HCT116 (cell line): ENCODE measurements at regions not wholly inside any gene's neighbourhood (a gene's known extent, or its start where the extent isn't known, plus 50 kb on each side); places are given as distances from the start of the nearest gene placed in this dataset.

Source experiments
- ATAC-seq: fragments of 200-7000 bp; cut with Tn5 transposase; 2 replicates; pipeline ENCODE4 v1.9.1; 2020; ENCODE audit warnings: mild to moderate bottlenecking, moderate library complexity
- BruUV-seq: library from RNA; stranded (reverse); fragments of 400-500 nt; replicated peaks from 2 replicates; lab custom pipeline; 2021; lab: Mats Ljungman, UMichigan
- CTCF ChIA-PET: fragments of 300-600 bp; sonication (Branson Sonifier 250); formaldehyde crosslinking; loops from one replicate; lab custom pipeline; 2021; ENCODE audit warnings: antibody characterized with exemption; lab: Charles Lee
- POLR2A ChIA-PET: fragments of 300-600, 350-600 bp; sonication (Branson Sonifier 250); formaldehyde crosslinking; loops from one replicate; lab custom pipeline; 2021; ENCODE audit warnings: antibody characterized with exemption; lab: Charles Lee
- RAD21 ChIA-PET, 2 experiments: fragments of 300-600 bp; sonication (Branson Sonifier 250); formaldehyde crosslinking; loops; one replicate each; lab custom pipeline; 2023; ENCODE audit warnings: low total read pairs in 2 of 2; ENCODE audit not compliant: uncharacterized antibody in 2 of 2, unreplicated experiment in 2 of 2, low non-redundant PET in 1 of 2; lab: Charles Lee
- DNase-seq: peaks from one replicate; pipeline ENCODE4 v3.0.0-alpha.2; 2010; ENCODE audit warnings: low read depth, low spot score
- H2AFZ ChIP-seq: fragments of 200-600 bp; shearing (Covaris generic), sonication (generic); 2 replicates; pipeline ENCODE4 v1.6.1; 2017; ENCODE audit warnings: low read depth, mixed run types, mixed read lengths, antibody characterized with exemption, low read length; ENCODE audit not compliant: poor library complexity, severe bottlenecking
- H3K27ac ChIP-seq: 2 replicates; pipeline ENCODE4 v1.5.1; 2012; ENCODE audit warnings: low read depth, low read length
- H3K27me3 ChIP-seq: fragments of 200-600 bp; sonication (generic); 2 replicates; pipeline ENCODE4 v1.6.1; 2016; ENCODE audit warnings: mixed run types, low read length, mixed read lengths; ENCODE audit not compliant: insufficient read depth
- H3K36me3 ChIP-seq, 2 experiments: fragments of 200-500 bp in 1 of 2; fragments of 200-600 bp in 1 of 2; sonication (Bioruptor generic) in 1 of 2; sonication (generic) in 1 of 2; 2 replicates each; pipeline versions ENCODE4 v1.5.1 to v1.6.1; 2014 to 2016; ENCODE audit warnings: low read length in 2 of 2, inconsistent platforms in 1 of 2, mixed read lengths in 1 of 2, mixed run types in 1 of 2; ENCODE audit not compliant: insufficient read depth in 2 of 2, control insufficient read depth in 1 of 2
- H3K4me1 ChIP-seq, 2 experiments: fragments of 200-600 bp in 1 of 2; sonication (generic) in 1 of 2; 2 replicates each; pipeline versions ENCODE4 v1.5.1 to v1.6.1; 2012 to 2017; ENCODE audit warnings: low read length in 2 of 2, inconsistent platforms in 1 of 2, mild to moderate bottlenecking in 1 of 2, mixed read lengths in 1 of 2, mixed run types in 1 of 2, moderate library complexity in 1 of 2; ENCODE audit not compliant: insufficient read depth in 2 of 2, control insufficient read depth in 1 of 2
- H3K4me2 ChIP-seq: fragments of 200-600 bp; sonication (generic); 2 replicates; pipeline ENCODE4 v1.6.1; 2017; ENCODE audit warnings: mixed run types, low read length, mixed read lengths
- H3K4me3 ChIP-seq, 2 experiments: fragments of 200-600 bp in 1 of 2; sonication (generic) in 1 of 2; replicated peaks in 1 of 2; 2 replicates each; pipeline ENCODE4 v1.5.1; 2011 to 2016; ENCODE audit warnings: low read length in 2 of 2, control low read depth in 1 of 2, low read depth in 1 of 2, mild to moderate bottlenecking in 1 of 2, mixed read lengths in 1 of 2, mixed run types in 1 of 2
- H3K79me2 ChIP-seq: fragments of 200-600 bp; sonication (generic); 2 replicates; pipeline ENCODE4 v1.6.1; 2017; ENCODE audit warnings: mild to moderate bottlenecking, mixed run types, low read length, moderate library complexity, mixed read lengths; ENCODE audit not compliant: insufficient read depth
- H3K9ac ChIP-seq: fragments of 200-600 bp; sonication (generic); 2 replicates; pipeline ENCODE4 v1.6.1; 2016; ENCODE audit warnings: low read length, mixed read lengths
- H3K9me2 ChIP-seq: fragments of 200-600 bp; sonication (generic), shearing (Covaris generic); 2 replicates; pipeline ENCODE4 v1.6.1; 2017; ENCODE audit warnings: mixed run types, mild to moderate bottlenecking, moderate library complexity; ENCODE audit not compliant: insufficient read depth
- H3K9me3 ChIP-seq, 2 experiments: fragments of 200-500 bp in 1 of 2; fragments of 200-600 bp in 1 of 2; sonication (Bioruptor generic) in 1 of 2; sonication (generic) in 1 of 2; 2 replicates each; pipeline ENCODE4 v1.6.1; 2014 to 2017; ENCODE audit warnings: low read length in 2 of 2, mixed read lengths in 2 of 2, inconsistent platforms in 1 of 2, low read depth in 1 of 2, mild to moderate bottlenecking in 1 of 2, mixed run types in 1 of 2, moderate library complexity in 1 of 2; ENCODE audit not compliant: control insufficient read depth in 1 of 2, insufficient read depth in 1 of 2
- H4K20me1 ChIP-seq: fragments of 200-600 bp; sonication (generic), shearing (Covaris generic); 2 replicates; pipeline ENCODE4 v1.6.1; 2017; ENCODE audit warnings: mixed run types, mild to moderate bottlenecking, moderate library complexity; ENCODE audit not compliant: insufficient read depth
- ATF3 ChIP-seq: IDR thresholded peaks from 2 replicates; pipeline ENCODE4 v1.6.1; 2012
- CEBPB ChIP-seq: IDR thresholded peaks from 2 replicates; pipeline ENCODE4 v1.6.1; 2012; ENCODE audit warnings: low read depth
- CTCF ChIP-seq, 3 experiments: fragments of 200-600 bp in 1 of 3; sonication (generic) in 1 of 3; IDR thresholded peaks in 2 of 3; conservative IDR thresholded peaks in 1 of 3; 2 replicates each; pipeline ENCODE4 v1.5.1; 2012 to 2017; ENCODE audit warnings: low read depth in 2 of 3, low read length in 2 of 3, antibody characterized with exemption in 1 of 3, borderline replicate concordance in 1 of 3, control low read depth in 1 of 3, mild to moderate bottlenecking in 1 of 3, mixed read lengths in 1 of 3, mixed run types in 1 of 3, moderate library complexity in 1 of 3; ENCODE audit not compliant: insufficient read depth in 1 of 3
- ELF1 ChIP-seq: IDR thresholded peaks from 2 replicates; pipeline ENCODE4 v1.6.1; 2012; ENCODE audit warnings: low read depth, borderline replicate concordance
- EZH2phosphoT487 ChIP-seq: fragments of 200-600 bp; IDR thresholded peaks from 2 replicates; pipeline ENCODE4 v1.6.1; 2018; ENCODE audit warnings: antibody characterized with exemption, borderline replicate concordance
- FOSL1 ChIP-seq: IDR thresholded peaks from 2 replicates; pipeline ENCODE4 v1.6.1; 2012; ENCODE audit warnings: low read depth
- JUND ChIP-seq: IDR thresholded peaks from 2 replicates; pipeline ENCODE4 v1.6.1; 2012
- POLR2AphosphoS5 ChIP-seq: IDR thresholded peaks from 2 replicates; pipeline ENCODE4 v1.6.1; 2011; ENCODE audit warnings: mild to moderate bottlenecking, low read depth, low read length, moderate library complexity
- RAD21 ChIP-seq: IDR thresholded peaks from 2 replicates; pipeline ENCODE4 v1.6.1; 2012; ENCODE audit warnings: low read depth, mild to moderate bottlenecking
- SIN3A ChIP-seq: IDR thresholded peaks from 2 replicates; pipeline ENCODE4 v1.6.1; 2012; ENCODE audit warnings: low read depth
- SRF ChIP-seq: IDR thresholded peaks from 2 replicates; pipeline ENCODE4 v1.6.1; 2012; ENCODE audit warnings: low read depth
- TCF7L2 ChIP-seq: IDR thresholded peaks from 2 replicates; pipeline ENCODE4 v1.7.0; 2011; ENCODE audit warnings: borderline replicate concordance, inconsistent platforms; ENCODE audit not compliant: insufficient read depth, insufficient read length; ENCODE audit errors: extremely low read depth
- YY1 ChIP-seq: IDR thresholded peaks from 2 replicates; pipeline ENCODE4 v1.6.1; 2011; ENCODE audit warnings: low read length, low read depth, moderate library complexity, mild to moderate bottlenecking; ENCODE audit not compliant: insufficient replicate concordance; ENCODE audit errors: extremely low read depth
- ZBTB33 ChIP-seq: IDR thresholded peaks from 2 replicates; pipeline ENCODE4 v1.6.1; 2011; ENCODE audit warnings: mild to moderate bottlenecking, low read length, moderate library complexity; ENCODE audit not compliant: insufficient replicate concordance; ENCODE audit errors: extremely low read depth
- ZFX ChIP-seq: fragments of 450-650 bp; IDR thresholded peaks from 2 replicates; pipeline ENCODE4 v1.6.1; 2017
- ZNF274 ChIP-seq: fragments of 200-500 bp; sonication (Bioruptor generic); IDR thresholded peaks from 2 replicates; pipeline ENCODE4 v1.6.1; 2014; ENCODE audit warnings: mild to moderate bottlenecking, low read depth, low read length, inconsistent platforms
- intact Hi-C: fragments of 100-400 bp; cut with micrococcal nuclease; formaldehyde crosslinking; loops from 2 replicates; pipeline ENCODE4 v1.10.0; 2022

- POLR2A ChIA-PET = no interaction called here
- H3K9ac ChIP-seq = no peak overlapping the region
- ATAC-seq (no peak), DNase-seq (no peak)
- no peak for TF ChIP-seq JUND
- TF ChIP-seq CTCF (IDR thresholded peaks at IDR 0.05 in 2 of 3, conservative IDR thresholded peaks at IDR 0.05 in 1 of 3; ENCODE audit: borderline replicate concordance in 1 of 3, insufficient read depth in 1 of 3, low read depth in 2 of 3, low read length in 2 of 3) = no peak
- no peak for TF ChIP-seq POLR2AphosphoS5
- TF ChIP-seq YY1 = no peak
- no peak for TF ChIP-seq ZBTB33
- no peak for TF ChIP-seq TCF7L2
- TF ChIP-seq SIN3A = no peak
- TF ChIP-seq FOSL1 = no peak
- TF ChIP-seq ATF3 = no peak
- TF ChIP-seq ZFX = no peak
- no peak for TF ChIP-seq EZH2phosphoT487
- no peak for TF ChIP-seq SRF
- no peak for TF ChIP-seq CEBPB
- TF ChIP-seq RAD21 = no peak
- no peak for TF ChIP-seq ELF1
- no peak for TF ChIP-seq ZNF274
- no TSS peak for BruUV-seq
- CTCF ChIA-PET = no interaction called here
- H3K4me2 ChIP-seq = no peak overlapping the region
- H3K27me3 ChIP-seq = no peaks in the 10 kb centered on the region
- H3K79me2 ChIP-seq = no peaks in the 10 kb centered on the region
- H3K9me2 ChIP-seq = no peaks in the 10 kb centered on the region
- H3K27ac ChIP-seq = no peak overlapping the region
- no peaks in the 10 kb centered on the region for H4K20me1 ChIP-seq
- H3K4me3 ChIP-seq = no peak overlapping the region
- intact Hi-C loops = no loop called here
- H3K4me1 ChIP-seq = no peaks in the 10 kb centered on the region
- H3K36me3 ChIP-seq = no peaks in the 10 kb centered on the region
- RAD21 ChIA-PET = no interaction called here
- H2AFZ ChIP-seq = no peak overlapping the region
- peaks cover 0 to 3% of the 10 kb centered on the region in 2 experiments; a peak in 2 of 4 replicates for H3K9me3 ChIP-seq
Observed at GRCh38 chr7:69052447-69052846, 545.8 kb upstream of the AUTS2 start.
